Cardiac muscle cell (in vitro differentiated cells and primary cell): ENCODE measurements at regions not wholly inside any gene's neighbourhood (a gene's known extent, or its start where the extent isn't known, plus 50 kb on each side); places are given as distances from the start of the nearest gene placed in this dataset.

ENCODE experiments used
- DNase-seq, 2 donors: peaks; one replicate each; pipeline versions ENCODE4 v3.0.0 to v3.0.0-alpha.2; 2010 to 2017; ENCODE audit warnings: low read depth in 1 of 2, low spot score in 1 of 2
- H3K27ac ChIP-seq: fragments of 200-600 bp; sonication (generic); 2 replicates; pipeline ENCODE4 v1.5.1; 2016
- H3K27me3 ChIP-seq: fragments of 200-600 bp; sonication (generic); 2 replicates; pipeline ENCODE4 v1.6.0; 2016; ENCODE audit warnings: control low read depth
- H3K36me3 ChIP-seq: fragments of 200-600 bp; sonication (generic); 2 replicates; pipeline ENCODE4 v1.5.1; 2016; ENCODE audit warnings: control low read depth
- H3K4me1 ChIP-seq: fragments of 200-600 bp; sonication (generic); 2 replicates; pipeline ENCODE4 v1.8.1; 2017; ENCODE audit warnings: low read depth, mild to moderate bottlenecking, mixed run types
- H3K4me3 ChIP-seq: fragments of 200-600 bp; sonication (generic); 2 replicates; pipeline ENCODE4 v1.5.1; 2016; ENCODE audit warnings: mild to moderate bottlenecking
- H3K9me3 ChIP-seq: fragments of 200-600 bp; sonication (generic); 2 replicates; pipeline ENCODE4 v1.5.1; 2017; ENCODE audit warnings: low read depth, mild to moderate bottlenecking, control low read depth
- TF ChIP-seq, protein P1 (sequence below): IDR thresholded peaks from 2 replicates; pipeline ENCODE4 v1.5.1; 2012; ENCODE audit warnings: low read depth, mild to moderate bottlenecking, low read length

DNA sequence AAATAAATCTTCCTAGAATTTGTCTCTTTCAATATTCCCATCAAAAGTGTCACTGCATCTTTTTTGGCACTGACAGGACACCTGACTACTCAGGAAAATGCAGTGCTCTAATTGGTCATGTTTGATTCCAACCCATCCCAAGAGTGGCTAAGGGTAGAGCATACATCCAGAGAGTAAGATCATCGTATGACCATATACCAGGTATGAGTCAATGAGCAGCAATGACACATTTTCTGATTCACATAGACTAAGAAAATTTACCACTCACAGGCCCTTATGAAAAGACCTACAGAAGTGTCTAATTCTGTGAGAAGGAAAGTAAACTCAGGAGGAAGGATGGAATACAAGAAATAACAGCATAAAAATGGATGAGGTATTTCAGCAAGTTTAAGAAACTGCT, 434.2 kb downstream of the ZIC1 start:
- Histone ChIP-seq H3K4me3 (no peak overlapping the region), H3K4me1 (no peaks in the 10 kb centered on the region), H3K9me3 (no peaks in the 10 kb centered on the region), H3K27me3 (no peaks in the 10 kb centered on the region), H3K36me3 (no peaks in the 10 kb centered on the region), H3K27ac (no peak overlapping the region)
- DNase-seq, result no peak
- TF ChIP-seq, protein P1, sequence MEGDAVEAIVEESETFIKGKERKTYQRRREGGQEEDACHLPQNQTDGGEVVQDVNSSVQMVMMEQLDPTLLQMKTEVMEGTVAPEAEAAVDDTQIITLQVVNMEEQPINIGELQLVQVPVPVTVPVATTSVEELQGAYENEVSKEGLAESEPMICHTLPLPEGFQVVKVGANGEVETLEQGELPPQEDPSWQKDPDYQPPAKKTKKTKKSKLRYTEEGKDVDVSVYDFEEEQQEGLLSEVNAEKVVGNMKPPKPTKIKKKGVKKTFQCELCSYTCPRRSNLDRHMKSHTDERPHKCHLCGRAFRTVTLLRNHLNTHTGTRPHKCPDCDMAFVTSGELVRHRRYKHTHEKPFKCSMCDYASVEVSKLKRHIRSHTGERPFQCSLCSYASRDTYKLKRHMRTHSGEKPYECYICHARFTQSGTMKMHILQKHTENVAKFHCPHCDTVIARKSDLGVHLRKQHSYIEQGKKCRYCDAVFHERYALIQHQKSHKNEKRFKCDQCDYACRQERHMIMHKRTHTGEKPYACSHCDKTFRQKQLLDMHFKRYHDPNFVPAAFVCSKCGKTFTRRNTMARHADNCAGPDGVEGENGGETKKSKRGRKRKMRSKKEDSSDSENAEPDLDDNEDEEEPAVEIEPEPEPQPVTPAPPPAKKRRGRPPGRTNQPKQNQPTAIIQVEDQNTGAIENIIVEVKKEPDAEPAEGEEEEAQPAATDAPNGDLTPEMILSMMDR, result no peak

DNA sequence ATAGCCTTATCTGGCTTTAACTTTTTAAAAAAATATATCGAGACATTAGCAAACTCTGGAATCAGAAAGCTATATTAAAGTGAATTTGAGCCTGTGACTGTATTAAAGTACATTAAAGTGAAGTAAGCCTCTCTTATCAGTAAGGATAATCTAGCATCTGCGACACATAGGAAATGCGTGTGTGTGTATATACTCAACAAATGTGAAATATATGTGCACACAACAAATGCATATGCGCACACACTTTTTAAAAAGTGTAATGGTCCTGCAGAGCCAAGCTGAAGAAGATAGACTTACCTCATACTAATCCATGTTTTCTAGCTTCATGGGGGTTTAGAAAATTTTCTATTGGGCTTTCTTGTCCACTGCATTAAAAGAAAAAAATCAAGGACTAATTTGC, 437.1 kb downstream of the ZIC1 start:
- H3K4me1 ChIP-seq, result no peaks in the 10 kb centered on the region
- no peak for DNase-seq
- no peaks in the 10 kb centered on the region for H3K27me3 ChIP-seq
- TF ChIP-seq, protein P1, result no peak
- no peaks in the 10 kb centered on the region for H3K36me3 ChIP-seq
- H3K27ac ChIP-seq, result no peak overlapping the region
- no peak overlapping the region for H3K4me3 ChIP-seq
- H3K9me3 ChIP-seq, result no peaks in the 10 kb centered on the region

DNA sequence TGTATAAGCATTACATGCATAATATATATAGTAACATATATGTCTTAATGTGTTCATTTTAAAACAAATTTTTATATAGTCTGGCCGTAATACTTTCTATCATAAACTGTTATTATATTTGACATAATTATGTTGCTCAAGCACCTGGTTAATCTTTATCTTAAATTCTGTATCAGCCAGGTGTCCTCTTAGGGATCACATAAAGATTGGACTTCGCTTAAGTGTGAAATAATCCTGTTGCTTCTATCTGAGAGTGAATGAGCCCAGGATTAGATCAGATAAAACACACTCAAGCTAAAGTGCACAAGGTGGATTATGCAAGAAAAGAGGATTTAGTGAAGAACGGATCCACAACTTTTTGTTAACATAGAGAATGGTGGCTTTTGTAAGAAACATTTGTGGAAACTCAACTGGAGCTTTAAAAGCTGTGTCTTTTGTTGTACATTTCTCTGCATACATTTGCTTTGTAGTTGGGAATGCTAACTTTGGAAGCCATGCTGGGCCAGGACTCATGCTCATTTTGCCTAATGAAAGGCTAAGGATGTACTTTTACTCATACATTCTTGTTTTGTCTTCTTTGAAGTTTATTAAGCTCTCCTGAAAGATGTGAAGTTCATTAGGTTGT, 437.8 kb downstream of the ZIC1 start:
- no peaks in the 10 kb centered on the region for H3K36me3 ChIP-seq
- DNase-seq, result no peak
- no peak overlapping the region for H3K27ac ChIP-seq
- TF ChIP-seq, protein P1, result no peak
- no peaks in the 10 kb centered on the region for H3K4me1 ChIP-seq
- H3K4me3 ChIP-seq, result no peak overlapping the region
- H3K9me3 ChIP-seq, result no peaks in the 10 kb centered on the region
- no peaks in the 10 kb centered on the region for H3K27me3 ChIP-seq

DNA sequence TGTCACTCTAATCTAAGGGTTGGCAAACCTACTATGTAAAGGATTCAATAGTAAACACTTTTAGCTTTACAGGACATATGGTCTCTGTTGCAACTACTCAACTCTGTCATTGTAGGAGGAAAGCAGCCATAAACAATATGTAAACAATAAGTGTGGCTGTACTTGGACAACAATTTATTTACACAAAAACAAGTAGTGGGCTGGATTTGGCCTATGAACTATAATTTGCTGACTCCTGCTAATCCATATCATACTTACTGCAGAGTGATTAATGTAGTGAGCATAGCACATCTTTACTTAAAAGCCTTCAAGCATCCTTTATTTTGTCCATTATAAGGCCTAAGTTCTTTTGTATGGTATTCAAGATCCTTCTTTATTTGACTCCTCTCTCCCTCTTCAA, 441.9 kb downstream of the ZIC1 start:
- Histone ChIP-seq H3K4me3 (no peak overlapping the region), H3K9me3 (no peaks in the 10 kb centered on the region)
- TF ChIP-seq, protein P1, result no peak

DNA sequence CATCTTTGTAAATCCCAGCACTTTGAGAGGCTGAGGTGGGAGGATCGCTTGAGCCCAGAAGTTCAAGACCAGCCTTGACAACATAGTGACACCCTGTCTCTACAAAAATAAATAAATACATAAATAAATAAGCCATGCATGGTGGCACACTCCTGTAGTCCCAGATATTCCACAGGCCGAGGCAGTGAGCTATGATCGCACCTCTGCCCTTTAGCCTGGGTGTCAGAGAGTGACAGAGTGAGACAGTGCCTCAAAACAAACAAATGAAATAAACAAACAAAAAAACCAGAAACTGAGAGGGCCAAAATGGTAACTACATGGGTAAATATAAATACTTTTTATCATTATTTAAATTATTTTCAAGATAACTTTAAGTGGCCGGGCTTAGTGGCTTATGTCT, 445.4 kb downstream of the ZIC1 start:
- Histone ChIP-seq H3K27me3 (no peaks in the 10 kb centered on the region), H3K4me1 (no peaks in the 10 kb centered on the region), H3K27ac (no peak overlapping the region), H3K4me3 (no peak overlapping the region), H3K36me3 (no peaks in the 10 kb centered on the region), H3K9me3 (no peaks in the 10 kb centered on the region)
- TF ChIP-seq, protein P1, result no peak
- DNase-seq, result no peak

More for the DNA sequence above, 441.9 kb downstream of the ZIC1 start:
- Histone ChIP-seq H3K4me1 (no peaks in the 10 kb centered on the region), H3K27ac (no peak overlapping the region), H3K36me3 (no peaks in the 10 kb centered on the region), H3K27me3 (no peaks in the 10 kb centered on the region)
- no peak for DNase-seq
